Uterus (tissue), 2 donors: ENCODE measurements at regions not wholly inside any gene's neighbourhood (a gene's known extent, or its start where the extent isn't known, plus 50 kb on each side); places are given as distances from the start of the nearest gene placed in this dataset.

Source experiments
- POLR2A ChIP-seq, 2 donors: fragments of 450-650 bp; IDR thresholded peaks; one replicate each; pipeline ENCODE4 v1.6.1; 2016; ENCODE audit warnings: antibody characterized with exemption in 2 of 2, mild to moderate bottlenecking in 1 of 2, moderate library complexity in 1 of 2
- TF ChIP-seq, protein P1 (sequence below), 4 experiments: fragments of 200-600 bp in 2 of 4; fragments of 450-650 bp in 2 of 4; sonication (generic) in 2 of 4; IDR thresholded peaks; one replicate each; pipeline ENCODE4 v1.5.1; 2016 to 2019; ENCODE audit warnings: antibody characterized with exemption in 4 of 4, mild to moderate bottlenecking in 2 of 4, moderate library complexity in 1 of 4

DNA sequence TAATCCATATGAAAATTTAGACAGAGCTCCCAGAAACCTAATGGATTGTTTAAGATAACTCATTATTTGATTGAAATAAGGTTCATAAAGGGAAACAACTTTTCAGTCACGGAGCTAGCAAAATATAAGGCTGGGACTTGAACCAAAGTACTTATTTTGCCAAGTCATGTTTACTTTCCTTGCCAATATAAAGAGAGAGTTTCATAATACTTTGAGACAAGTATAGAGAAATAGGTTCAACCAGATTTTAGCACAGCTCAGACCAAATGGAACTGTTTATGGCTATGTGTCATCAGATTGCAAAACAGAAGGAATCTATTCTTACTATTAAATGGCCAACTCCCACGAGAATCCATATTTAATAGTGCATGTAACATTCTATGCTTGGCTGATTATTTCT, 1517.5 kb upstream of the TENM4 start:
- TF ChIP-seq, protein P1, sequence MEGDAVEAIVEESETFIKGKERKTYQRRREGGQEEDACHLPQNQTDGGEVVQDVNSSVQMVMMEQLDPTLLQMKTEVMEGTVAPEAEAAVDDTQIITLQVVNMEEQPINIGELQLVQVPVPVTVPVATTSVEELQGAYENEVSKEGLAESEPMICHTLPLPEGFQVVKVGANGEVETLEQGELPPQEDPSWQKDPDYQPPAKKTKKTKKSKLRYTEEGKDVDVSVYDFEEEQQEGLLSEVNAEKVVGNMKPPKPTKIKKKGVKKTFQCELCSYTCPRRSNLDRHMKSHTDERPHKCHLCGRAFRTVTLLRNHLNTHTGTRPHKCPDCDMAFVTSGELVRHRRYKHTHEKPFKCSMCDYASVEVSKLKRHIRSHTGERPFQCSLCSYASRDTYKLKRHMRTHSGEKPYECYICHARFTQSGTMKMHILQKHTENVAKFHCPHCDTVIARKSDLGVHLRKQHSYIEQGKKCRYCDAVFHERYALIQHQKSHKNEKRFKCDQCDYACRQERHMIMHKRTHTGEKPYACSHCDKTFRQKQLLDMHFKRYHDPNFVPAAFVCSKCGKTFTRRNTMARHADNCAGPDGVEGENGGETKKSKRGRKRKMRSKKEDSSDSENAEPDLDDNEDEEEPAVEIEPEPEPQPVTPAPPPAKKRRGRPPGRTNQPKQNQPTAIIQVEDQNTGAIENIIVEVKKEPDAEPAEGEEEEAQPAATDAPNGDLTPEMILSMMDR (IDR thresholded peaks at IDR 0.05), result no peak
- TF ChIP-seq POLR2A (IDR thresholded peaks at IDR 0.05), result no peak
